NCI-H226 (cell line): ENCODE measurements at regions not wholly inside any gene's neighbourhood (a gene's known extent, or its start where the extent isn't known, plus 50 kb on each side); places are given as distances from the start of the nearest gene placed in this dataset.
A peak's percentile ranks its signal among the peaks of the same experiment; 100 is the strongest.
"Not testable (repeated sequence)": the region's sequence is repeated elsewhere in the genome, so short reads cannot be mapped to it uniquely, and the experiment has no call there.

Experiments used
- DNase-seq: peaks from one replicate; pipeline ENCODE4 v3.0.0-alpha.2; 2015

- DNase-seq = no peak
These were observed 52.4 kb upstream of the GOLGA8J start for GRCh38 chr15:30030345-30030744.

- DNase-seq = peak; percentile 33
These were observed 58.9 kb upstream of the GOLGA8J start for GRCh38 chr15:30023798-30024295.

GRCh38 chr15:30010746-30011145, 72.0 kb upstream of the GOLGA8J start:
- DNase-seq = no peak

- no peak for DNase-seq
These were observed 74.6 kb upstream of the GOLGA8J start for GRCh38 chr15:30008156-30008555.

- no peak for DNase-seq
These were observed 81.2 kb upstream of the GOLGA8J start for GRCh38 chr15:30001602-30002001.

GRCh38 chr15:29998033-29998432, 84.7 kb upstream of the GOLGA8J start:
- DNase-seq = no peak

GRCh38 chr15:29997499-29997898, 85.3 kb upstream of the GOLGA8J start:
- no peak for DNase-seq

GRCh38 chr15:29994284-29994683, 88.5 kb upstream of the GOLGA8J start:
- no peak for DNase-seq

GRCh38 chr15:29990954-29991353, 91.8 kb upstream of the GOLGA8J start:
- DNase-seq = no peak

GRCh38 chr15:29990035-29990434, 92.7 kb upstream of the GOLGA8J start:
- no peak for DNase-seq

GRCh38 chr15:29988701-29989100, 94.1 kb upstream of the GOLGA8J start:
- DNase-seq = peak; percentile 3

GRCh38 chr15:29986946-29987345, 95.8 kb upstream of the GOLGA8J start:
- DNase-seq = peak; percentile 28

GRCh38 chr15:29978411-29979382, 104.1 kb upstream of the GOLGA8J start:
- DNase-seq = no peak

- not testable (repeated sequence) for DNase-seq
These were observed 108.7 kb upstream of the GOLGA8J start for GRCh38 chr15:29974056-29974455.

GRCh38 chr15:29972051-29972450, 110.7 kb upstream of the GOLGA8J start:
- no peak for DNase-seq

- DNase-seq = no peak
These were observed 112.4 kb upstream of the GOLGA8J start for GRCh38 chr15:29970402-29970695.

GRCh38 chr15:29969562-29970401, 113.0 kb upstream of the GOLGA8J start:
- no peak for DNase-seq

GRCh38 chr15:29968895-29969561, 113.7 kb upstream of the GOLGA8J start:
- no peak for DNase-seq

- no peak for DNase-seq
These were observed 114.5 kb upstream of the GOLGA8J start for GRCh38 chr15:29968099-29968894.

- DNase-seq = no peak
These were observed 120.3 kb upstream of the GOLGA8J start for GRCh38 chr15:29962407-29962806.

- no peak for DNase-seq
These were observed 123.2 kb upstream of the GOLGA8J start for GRCh38 chr15:29959384-29960137.

- DNase-seq = peak; percentile 37
These were observed 130.0 kb upstream of the TJP1 start for GRCh38 chr15:29952225-29952624.
